Prostate gland (tissue), 2 donors: ENCODE measurements at regions not wholly inside any gene's neighbourhood (a gene's known extent, or its start where the extent isn't known, plus 50 kb on each side); places are given as distances from the start of the nearest gene placed in this dataset.

ENCODE experiments used
- CTCF ChIP-seq, 4 experiments: fragments of 200-600 bp in 2 of 4; fragments of 450-650 bp in 2 of 4; sonication (generic) in 2 of 4; IDR thresholded peaks; 1 replicate in 3 of 4; 2 replicates in 1 of 4; pipeline ENCODE4 v1.5.1; 2016 to 2019; ENCODE audit warnings: antibody characterized with exemption in 4 of 4, mild to moderate bottlenecking in 2 of 4, moderate library complexity in 2 of 4
- POLR2A ChIP-seq: fragments of 450-650 bp; IDR thresholded peaks from one replicate; pipeline ENCODE4 v1.6.1; 2016; ENCODE audit warnings: antibody characterized with exemption, mild to moderate bottlenecking

- TF ChIP-seq CTCF (IDR thresholded peaks at IDR 0.05) (no peak), POLR2A (no peak)
Measured at GRCh38 chr15:38761681-38762080, 197.1 kb upstream of the RASGRP1 start.
